ENCODE measurements at regions not wholly inside any gene's neighbourhood (a gene's known extent, or its start where the extent isn't known, plus 50 kb on each side); places are given as distances from the start of the nearest gene placed in this dataset.

DNA sequence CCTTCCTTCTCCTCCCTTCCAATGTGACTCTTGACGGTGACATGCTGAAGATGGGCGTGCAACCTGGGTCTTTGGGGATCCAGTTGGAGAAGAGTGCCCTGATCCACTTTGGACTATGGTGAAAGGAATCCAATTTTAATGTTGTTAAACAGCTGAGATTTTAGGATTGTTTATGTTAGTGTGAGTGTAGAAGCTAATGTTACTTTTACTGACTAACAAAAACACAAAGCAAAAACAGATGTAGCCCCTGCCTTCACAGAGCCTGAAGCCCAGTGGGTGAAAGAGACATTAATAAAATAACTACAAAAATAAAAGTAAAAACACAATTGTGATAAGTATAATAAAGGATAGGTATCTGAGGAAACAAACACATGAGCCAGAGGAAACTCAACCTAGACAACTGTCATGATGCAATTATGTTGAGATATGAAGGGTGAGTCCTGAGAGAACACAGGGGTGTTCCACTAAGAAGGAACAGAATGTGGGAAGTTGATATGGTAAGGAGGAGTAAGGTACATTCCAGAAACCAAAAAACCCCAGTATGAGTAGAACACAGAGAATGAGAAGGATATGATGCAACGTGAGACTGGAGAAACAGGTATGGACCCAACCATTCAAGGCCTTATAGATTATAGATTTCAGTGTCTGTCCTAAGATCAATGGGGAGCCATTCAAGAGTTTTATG lies 115.1 kb upstream of the PMFBP1 start:
- intact Hi-C loops (cut with micrococcal nuclease) = no loop called here
- TF ChIP-seq, protein P1, sequence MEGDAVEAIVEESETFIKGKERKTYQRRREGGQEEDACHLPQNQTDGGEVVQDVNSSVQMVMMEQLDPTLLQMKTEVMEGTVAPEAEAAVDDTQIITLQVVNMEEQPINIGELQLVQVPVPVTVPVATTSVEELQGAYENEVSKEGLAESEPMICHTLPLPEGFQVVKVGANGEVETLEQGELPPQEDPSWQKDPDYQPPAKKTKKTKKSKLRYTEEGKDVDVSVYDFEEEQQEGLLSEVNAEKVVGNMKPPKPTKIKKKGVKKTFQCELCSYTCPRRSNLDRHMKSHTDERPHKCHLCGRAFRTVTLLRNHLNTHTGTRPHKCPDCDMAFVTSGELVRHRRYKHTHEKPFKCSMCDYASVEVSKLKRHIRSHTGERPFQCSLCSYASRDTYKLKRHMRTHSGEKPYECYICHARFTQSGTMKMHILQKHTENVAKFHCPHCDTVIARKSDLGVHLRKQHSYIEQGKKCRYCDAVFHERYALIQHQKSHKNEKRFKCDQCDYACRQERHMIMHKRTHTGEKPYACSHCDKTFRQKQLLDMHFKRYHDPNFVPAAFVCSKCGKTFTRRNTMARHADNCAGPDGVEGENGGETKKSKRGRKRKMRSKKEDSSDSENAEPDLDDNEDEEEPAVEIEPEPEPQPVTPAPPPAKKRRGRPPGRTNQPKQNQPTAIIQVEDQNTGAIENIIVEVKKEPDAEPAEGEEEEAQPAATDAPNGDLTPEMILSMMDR (conservative IDR thresholded peaks at IDR 0.05; ENCODE audit: low read depth, low read length) = no peak
- Histone ChIP-seq H2AFZ (ENCODE audit: low read length) (no peak overlapping the region), H3K9me3 (ENCODE audit: low read length) (no peaks in the 10 kb centered on the region), H3K9me2 (replicated peaks; ENCODE audit: low read length) (no peaks in the 10 kb centered on the region), H3K27me3 (ENCODE audit: low read length) (no peaks in the 10 kb centered on the region), H4K20me1 (ENCODE audit: low read length) (no peaks in the 10 kb centered on the region), H3F3A (ENCODE audit: low read length, unreplicated experiment) (peaks cover 10% of the 10 kb centered on the region), H3K4me2 (ENCODE audit: low read length) (no peak overlapping the region), H3K4me3 (ENCODE audit: low read length) (no peak overlapping the region), H3K9ac (ENCODE audit: low read length) (no peak overlapping the region), H3K4me1 (ENCODE audit: insufficient read depth, low read length) (peaks cover 28% of the 10 kb centered on the region), H3K27ac (ENCODE audit: low read length) (no peak overlapping the region), H3K36me3 (ENCODE audit: low read depth, low read length) (no peaks in the 10 kb centered on the region), H3K79me2 (ENCODE audit: low read length) (no peaks in the 10 kb centered on the region)
- DNase-seq (no peak), ATAC-seq (no peak)
- POLR2A ChIA-PET (ENCODE audit: unreplicated experiment) = no interaction called here
- no TSS peak for BruUV-seq (replicated peaks)
- CTCF ChIA-PET = no interaction called here

DNA sequence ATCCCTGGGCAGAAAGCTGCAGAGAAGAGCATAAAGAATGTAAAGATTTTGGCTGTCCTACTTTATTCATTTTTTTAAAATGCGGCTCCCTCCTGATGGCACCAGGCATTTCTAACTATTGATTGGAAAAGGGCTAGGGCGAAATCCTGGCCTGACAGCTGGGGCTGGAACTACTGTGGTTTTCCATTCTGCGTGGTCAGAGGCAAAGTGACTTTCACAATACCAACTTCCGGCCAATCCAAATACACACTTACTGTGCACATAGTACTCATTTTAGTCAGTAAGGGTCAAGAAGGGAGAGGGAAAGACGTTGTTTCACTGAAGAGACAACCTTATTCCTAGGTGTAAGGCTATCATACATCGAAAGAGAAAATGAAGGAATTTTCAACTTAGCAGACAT lies 113.8 kb upstream of the PMFBP1 start:
- H2AFZ ChIP-seq (ENCODE audit: low read length) = no peak overlapping the region
- no peaks in the 10 kb centered on the region for H4K20me1 ChIP-seq (ENCODE audit: low read length)
- H3K4me3 ChIP-seq (ENCODE audit: low read length) = no peak overlapping the region
- ChIA-PET POLR2A (ENCODE audit: unreplicated experiment) (no interaction called here), CTCF (no interaction called here)
- no TSS peak for BruUV-seq (replicated peaks)
- H3F3A ChIP-seq (ENCODE audit: low read length, unreplicated experiment) = no peaks in the 10 kb centered on the region
- no peak overlapping the region for H3K27ac ChIP-seq (ENCODE audit: low read length)
- no peaks in the 10 kb centered on the region for H3K79me2 ChIP-seq (ENCODE audit: low read length)
- no peak overlapping the region for H3K9ac ChIP-seq (ENCODE audit: low read length)
- H3K9me3 ChIP-seq (ENCODE audit: low read length) = no peaks in the 10 kb centered on the region
- H3K4me2 ChIP-seq (ENCODE audit: low read length) = no peak overlapping the region
- H3K9me2 ChIP-seq (replicated peaks; ENCODE audit: low read length) = no peaks in the 10 kb centered on the region
- intact Hi-C loops (cut with micrococcal nuclease) = no loop called here
- no peaks in the 10 kb centered on the region for H3K36me3 ChIP-seq (ENCODE audit: low read depth, low read length)
- no peak for ATAC-seq
- TF ChIP-seq EZH2phosphoT487 (IDR thresholded peaks at IDR 0.05; ENCODE audit: borderline replicate concordance, low read length) (no peak), EZH2 (IDR thresholded peaks at IDR 0.05; ENCODE audit: low read length, unreplicated experiment) (no peak)
- TF ChIP-seq, protein P1 (conservative IDR thresholded peaks at IDR 0.05; ENCODE audit: low read depth, low read length) = no peak
- H3K27me3 ChIP-seq (ENCODE audit: low read length) = no peaks in the 10 kb centered on the region
- DNase-seq = no peak
- peaks cover 14% of the 10 kb centered on the region for H3K4me1 ChIP-seq (ENCODE audit: insufficient read depth, low read length)

DNA sequence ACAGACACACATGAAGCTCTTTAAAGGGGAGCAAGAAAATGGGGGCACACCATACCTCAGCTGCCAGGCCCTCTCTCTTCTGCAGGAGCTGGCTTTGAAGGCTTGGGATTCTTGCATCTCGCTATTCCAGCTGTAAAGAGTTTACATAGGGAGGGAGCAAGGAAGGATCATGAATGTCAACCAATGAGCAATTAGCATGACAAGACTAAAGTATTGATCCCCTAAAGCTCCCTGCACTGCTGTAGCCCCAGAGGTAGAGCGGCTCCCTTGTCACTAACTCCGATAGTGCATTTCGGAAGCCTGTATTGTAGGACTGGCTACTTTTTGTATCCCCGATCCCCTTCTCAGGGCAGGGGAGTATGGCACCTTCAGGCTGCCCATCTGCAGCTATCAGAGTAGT lies 113.4 kb upstream of the PMFBP1 start:
- no peak for ATAC-seq
- TF ChIP-seq, protein P1 (conservative IDR thresholded peaks at IDR 0.05; ENCODE audit: low read depth, low read length) = no peak
- TF ChIP-seq EZH2 (IDR thresholded peaks at IDR 0.05; ENCODE audit: low read length, unreplicated experiment) (no peak), EZH2phosphoT487 (IDR thresholded peaks at IDR 0.05; ENCODE audit: borderline replicate concordance, low read length) (no peak)
- CTCF ChIA-PET = no interaction called here

More for the DNA sequence above, 113.4 kb upstream of the PMFBP1 start:
- Histone ChIP-seq H3K27ac (ENCODE audit: low read length) (no peak overlapping the region), H3K9ac (ENCODE audit: low read length) (no peak overlapping the region), H3K4me3 (ENCODE audit: low read length) (no peak overlapping the region), H3K79me2 (ENCODE audit: low read length) (no peaks in the 10 kb centered on the region), H3K4me1 (ENCODE audit: insufficient read depth, low read length) (peaks cover 10% of the 10 kb centered on the region), H2AFZ (ENCODE audit: low read length) (no peak overlapping the region), H3F3A (ENCODE audit: low read length, unreplicated experiment) (no peaks in the 10 kb centered on the region), H3K36me3 (ENCODE audit: low read depth, low read length) (no peaks in the 10 kb centered on the region), H3K9me3 (ENCODE audit: low read length) (no peaks in the 10 kb centered on the region), H3K4me2 (ENCODE audit: low read length) (no peak overlapping the region), H4K20me1 (ENCODE audit: low read length) (no peaks in the 10 kb centered on the region), H3K9me2 (replicated peaks; ENCODE audit: low read length) (no peaks in the 10 kb centered on the region), H3K27me3 (ENCODE audit: low read length) (no peaks in the 10 kb centered on the region)
- no peak for DNase-seq
- POLR2A ChIA-PET (ENCODE audit: unreplicated experiment) = no interaction called here
- intact Hi-C loops (cut with micrococcal nuclease) = no loop called here
- BruUV-seq (replicated peaks) = no TSS peak
